Amygdala (tissue), 56 donors: ENCODE measurements at regions not wholly inside any gene's neighbourhood (a gene's known extent, or its start where the extent isn't known, plus 50 kb on each side); places are given as distances from the start of the nearest gene placed in this dataset.
A peak's percentile ranks its signal among the peaks of the same experiment; 100 is the strongest.

ENCODE experiments used
- DNase-seq, 56 donors: peaks; one replicate each; lab custom pipeline; 2025; lab: John Stamatoyannopoulos, UW

DNA sequence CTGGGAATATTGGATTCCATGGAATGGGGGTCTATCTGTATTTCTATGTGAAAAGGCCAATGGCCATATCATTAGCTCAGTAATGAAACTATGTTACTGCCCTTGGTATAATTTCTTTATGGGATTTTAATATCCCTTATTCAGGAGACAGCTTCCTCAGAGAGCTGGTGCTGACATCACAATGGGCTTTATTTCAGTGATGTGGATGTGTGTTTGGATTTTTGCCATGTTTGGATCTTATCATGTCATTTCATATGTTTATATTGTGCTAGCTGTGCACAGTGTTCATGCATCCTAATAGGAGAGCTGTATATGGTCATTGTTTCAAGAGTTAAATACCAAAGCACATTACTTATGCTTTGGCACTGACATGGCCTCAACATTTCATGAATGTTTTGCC lies 806.1 kb upstream of the MAP3K7 start:
- DNase-seq, result no peak

DNA sequence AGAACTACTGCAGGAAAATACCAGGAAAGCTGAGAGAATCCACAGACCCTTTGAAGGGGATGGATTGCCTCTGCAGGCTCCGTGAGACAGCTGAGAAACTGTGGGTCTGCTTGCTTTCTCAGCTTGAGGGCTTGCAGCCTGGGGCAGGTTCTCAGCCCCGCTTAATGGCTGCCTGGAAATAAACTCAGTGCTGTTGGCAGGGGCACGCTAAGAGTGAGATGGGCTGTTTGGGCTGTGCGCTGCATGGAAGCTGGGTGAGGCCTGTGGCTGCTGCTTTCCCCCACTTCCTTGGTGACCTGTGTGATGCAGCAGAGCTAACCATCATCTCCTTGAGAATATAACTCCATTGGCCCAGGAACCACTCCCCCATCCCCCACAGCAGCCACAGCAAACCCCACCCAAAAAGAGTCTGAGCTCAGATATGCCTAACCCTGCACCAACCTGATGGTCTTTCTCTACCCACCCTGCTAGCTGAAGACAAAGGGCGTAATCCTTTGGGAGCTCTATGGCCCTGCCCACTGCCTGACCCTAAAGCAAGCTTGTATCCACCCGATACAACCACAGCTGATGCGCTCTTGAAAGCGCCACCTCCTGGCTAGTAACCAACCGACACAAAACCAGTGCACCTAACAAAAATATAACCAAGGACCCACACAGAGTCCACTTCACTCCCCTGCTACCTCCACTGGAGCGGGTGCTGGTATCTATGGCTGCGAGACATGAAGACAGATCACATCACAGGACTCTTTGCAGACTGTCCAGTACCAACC lies 800.6 kb upstream of the MAP3K7 start:
- no peak for DNase-seq

GRCh38 chr6:91386204-91386603 lies 799.3 kb upstream of the MAP3K7 start:
- no peak for DNase-seq

- DNase-seq, result no peak
Observed at GRCh38 chr6:91383207-91383606, 796.3 kb upstream of the MAP3K7 start.

GRCh38 chr6:91376686-91377085 lies 789.8 kb upstream of the MAP3K7 start:
- DNase-seq, result peak in 1 of 56 donors; percentile 0

- DNase-seq, result no peak
Observed at GRCh38 chr6:91366781-91367180, 779.9 kb upstream of the MAP3K7 start.

GRCh38 chr6:91358986-91359385 lies 772.1 kb upstream of the MAP3K7 start:
- DNase-seq, result no peak

GRCh38 chr6:91352878-91353277 lies 766.0 kb upstream of the MAP3K7 start:
- DNase-seq, result no peak

GRCh38 chr6:91352321-91352720 lies 765.4 kb upstream of the MAP3K7 start:
- DNase-seq, result no peak

DNA sequence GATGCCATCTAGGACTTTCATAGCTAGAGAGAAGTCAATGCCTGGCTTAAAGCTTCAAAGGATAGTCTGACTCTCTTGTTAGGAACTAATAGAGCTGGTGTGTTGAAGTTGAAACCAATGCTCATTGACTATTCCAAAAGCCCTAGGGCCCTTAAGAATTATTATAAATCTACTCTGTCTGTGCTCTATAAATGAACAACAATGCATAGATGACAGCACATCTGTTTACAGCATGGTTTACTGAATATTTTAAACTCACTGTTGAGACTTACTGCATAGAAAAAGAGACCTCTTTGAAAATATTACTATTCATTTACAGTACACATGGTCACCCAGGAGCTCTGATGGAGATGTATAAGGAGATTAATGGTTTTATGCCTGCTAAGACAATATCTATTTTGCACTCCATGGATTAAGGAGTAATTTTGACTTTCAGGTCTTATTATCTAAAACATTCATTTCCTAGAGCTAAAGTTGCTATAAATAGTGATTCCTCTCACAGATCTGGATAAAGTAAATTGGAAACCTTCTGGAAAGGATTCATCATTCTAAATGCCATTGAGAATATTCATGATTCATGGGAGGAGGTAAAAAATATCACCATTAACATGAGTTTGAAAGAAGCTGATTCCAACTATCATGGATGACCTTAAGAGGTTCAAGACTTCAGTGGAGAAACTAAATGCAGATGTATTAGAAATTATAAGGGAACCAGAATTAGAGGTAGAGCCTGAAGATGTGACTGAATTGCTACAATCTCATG lies 763.5 kb upstream of the MAP3K7 start:
- DNase-seq, result no peak

GRCh38 chr6:91341473-91341872 lies 754.6 kb upstream of the MAP3K7 start:
- no peak for DNase-seq

GRCh38 chr6:91340896-91341395 lies 754.1 kb upstream of the MAP3K7 start:
- no peak for DNase-seq

GRCh38 chr6:91337967-91338366 lies 751.1 kb upstream of the MAP3K7 start:
- DNase-seq, result no peak

GRCh38 chr6:91330896-91331295 lies 744.0 kb upstream of the MAP3K7 start:
- no peak for DNase-seq

DNA sequence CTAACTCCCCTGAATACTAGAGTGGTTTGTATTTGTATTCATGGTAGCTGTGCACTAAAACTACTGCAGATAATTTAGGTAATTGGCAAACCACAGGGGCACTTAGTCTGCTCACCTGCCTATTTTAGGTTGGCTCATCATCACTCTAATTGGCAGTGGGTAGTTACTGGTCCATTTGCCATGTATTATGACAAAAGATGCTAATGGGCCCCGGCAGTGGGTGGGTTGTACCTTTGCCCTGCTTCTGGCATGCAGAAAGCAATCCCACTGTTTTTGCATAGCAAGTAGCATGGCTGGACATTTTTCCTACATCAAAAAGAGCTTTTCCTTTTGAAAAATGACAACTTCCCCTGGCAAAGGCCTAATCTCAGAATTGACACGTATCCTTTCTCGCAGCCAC lies 741.4 kb upstream of the MAP3K7 start:
- DNase-seq, result no peak

GRCh38 chr6:91324711-91325110 lies 737.8 kb upstream of the MAP3K7 start:
- no peak for DNase-seq

DNA sequence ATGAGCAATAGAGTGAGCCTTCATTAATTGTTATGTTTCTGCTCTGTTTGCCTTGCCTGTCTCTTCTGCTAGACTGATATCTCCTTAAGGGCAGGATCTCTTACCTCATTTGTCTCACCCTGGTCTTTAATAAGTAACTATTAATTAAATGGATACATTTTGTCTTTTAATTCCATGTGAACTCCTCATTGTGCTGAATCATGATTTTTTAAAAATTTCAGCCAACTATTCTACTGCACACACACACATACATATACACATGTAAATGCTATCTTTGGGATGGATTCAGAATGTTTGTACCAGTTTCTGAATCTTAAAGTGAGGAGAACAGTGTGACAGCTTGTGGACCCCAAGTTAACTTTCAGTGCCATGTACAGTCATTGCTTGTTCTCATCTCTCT lies 731.1 kb upstream of the MAP3K7 start:
- DNase-seq, result no peak

- DNase-seq, result no peak
Observed at GRCh38 chr6:91317247-91317835, 730.5 kb upstream of the MAP3K7 start.

DNA sequence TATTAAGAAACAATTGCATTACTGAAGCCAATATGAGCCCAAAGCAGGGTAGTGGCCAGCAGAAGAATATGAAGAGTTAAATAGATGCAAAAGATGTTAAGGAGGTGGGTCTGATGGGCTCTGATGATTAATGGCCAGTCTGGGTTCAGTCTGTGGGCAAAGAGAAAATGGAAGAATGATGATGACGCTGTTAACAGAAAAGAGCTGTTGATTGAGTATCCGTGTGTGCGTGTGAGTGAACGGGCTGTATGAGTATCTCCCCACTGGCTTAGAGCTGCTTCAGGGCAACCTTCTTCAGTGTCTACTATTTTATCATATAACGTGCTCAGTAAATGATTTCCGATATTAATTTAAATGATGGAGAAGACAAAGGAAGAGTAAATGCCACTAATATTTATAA lies 723.3 kb upstream of the MAP3K7 start:
- no peak for DNase-seq

DNA sequence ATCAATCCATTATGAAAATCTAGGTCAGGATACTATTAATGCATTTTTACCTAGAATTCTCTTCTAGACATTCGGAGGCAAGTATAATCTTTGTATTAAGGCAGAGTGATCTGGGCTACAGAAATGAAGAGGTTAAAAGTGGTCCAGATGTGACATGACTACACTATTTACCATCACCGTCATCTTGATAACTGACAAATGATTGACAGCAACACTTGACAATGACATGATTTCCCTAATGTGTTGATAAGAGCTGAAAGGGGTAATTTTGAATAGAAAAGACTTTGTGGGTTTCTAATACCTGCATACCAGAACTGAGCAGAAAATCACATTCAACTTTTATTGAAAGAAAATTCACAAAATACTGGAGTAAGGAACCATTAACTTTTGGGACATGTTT lies 718.9 kb upstream of the MAP3K7 start:
- DNase-seq, result no peak

- no peak for DNase-seq
Observed at GRCh38 chr6:91304521-91304920, 717.6 kb upstream of the MAP3K7 start.

- no peak for DNase-seq
Observed at GRCh38 chr6:91303326-91303725, 716.5 kb upstream of the MAP3K7 start.
